ENCODE measurements at regions not wholly inside any gene's neighbourhood (a gene's known extent, or its start where the extent isn't known, plus 50 kb on each side); places are given as distances from the start of the nearest gene placed in this dataset.

DNA sequence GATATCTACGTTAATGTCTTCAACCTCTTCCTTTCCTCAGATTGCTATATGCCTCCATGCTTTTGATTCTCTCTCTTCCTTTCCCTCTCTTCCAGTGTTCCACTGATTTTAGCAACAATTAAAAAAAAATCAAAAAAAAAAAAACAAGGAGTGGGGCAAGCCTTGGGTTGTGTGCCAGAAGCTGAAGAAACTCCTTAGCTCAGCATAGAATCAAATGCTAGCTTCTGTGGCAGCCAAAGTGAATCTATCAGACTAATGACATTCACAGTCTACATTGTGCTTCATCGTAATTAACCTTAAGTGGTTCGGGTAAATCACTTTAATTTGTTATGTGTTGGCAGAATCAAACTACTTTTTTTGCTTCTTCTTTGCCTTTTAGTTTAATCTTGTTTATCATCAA, 237.3 kb downstream of the TMEM167A start:
- TF ChIP-seq, protein P1, sequence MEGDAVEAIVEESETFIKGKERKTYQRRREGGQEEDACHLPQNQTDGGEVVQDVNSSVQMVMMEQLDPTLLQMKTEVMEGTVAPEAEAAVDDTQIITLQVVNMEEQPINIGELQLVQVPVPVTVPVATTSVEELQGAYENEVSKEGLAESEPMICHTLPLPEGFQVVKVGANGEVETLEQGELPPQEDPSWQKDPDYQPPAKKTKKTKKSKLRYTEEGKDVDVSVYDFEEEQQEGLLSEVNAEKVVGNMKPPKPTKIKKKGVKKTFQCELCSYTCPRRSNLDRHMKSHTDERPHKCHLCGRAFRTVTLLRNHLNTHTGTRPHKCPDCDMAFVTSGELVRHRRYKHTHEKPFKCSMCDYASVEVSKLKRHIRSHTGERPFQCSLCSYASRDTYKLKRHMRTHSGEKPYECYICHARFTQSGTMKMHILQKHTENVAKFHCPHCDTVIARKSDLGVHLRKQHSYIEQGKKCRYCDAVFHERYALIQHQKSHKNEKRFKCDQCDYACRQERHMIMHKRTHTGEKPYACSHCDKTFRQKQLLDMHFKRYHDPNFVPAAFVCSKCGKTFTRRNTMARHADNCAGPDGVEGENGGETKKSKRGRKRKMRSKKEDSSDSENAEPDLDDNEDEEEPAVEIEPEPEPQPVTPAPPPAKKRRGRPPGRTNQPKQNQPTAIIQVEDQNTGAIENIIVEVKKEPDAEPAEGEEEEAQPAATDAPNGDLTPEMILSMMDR (IDR thresholded peaks at IDR 0.05) = no peak
- TF ChIP-seq POLR2A (IDR thresholded peaks at IDR 0.05) = no peak
- no peak for TF ChIP-seq EP300 (IDR thresholded peaks at IDR 0.05)

Data from tibial nerve (tissue), 4 donors.